Smooth muscle cell (in vitro differentiated cells): ENCODE measurements at regions not wholly inside any gene's neighbourhood (a gene's known extent, or its start where the extent isn't known, plus 50 kb on each side); places are given as distances from the start of the nearest gene placed in this dataset.

Experiments
- DNase-seq: peaks from one replicate; lab custom pipeline; 2025; ENCODE audit not compliant: unreplicated experiment; lab: John Stamatoyannopoulos, UW
- H2AFZ ChIP-seq: fragments of 200-600 bp; sonication (generic); 2 replicates; pipeline ENCODE4 v1.6.0; 2016; ENCODE audit warnings: antibody characterized with exemption, low read depth, mild to moderate bottlenecking
- H3F3A ChIP-seq: fragments of 200-600 bp; sonication (generic); 2 replicates; pipeline ENCODE4 v1.6.0; 2017; ENCODE audit warnings: antibody characterized with exemption, low read depth
- H3K27ac ChIP-seq: fragments of 200-600 bp; sonication (generic); 2 replicates; pipeline ENCODE4 v1.5.1; 2016; ENCODE audit warnings: low read depth, mild to moderate bottlenecking
- H3K27me3 ChIP-seq: fragments of 200-600 bp; sonication (generic); 2 replicates; pipeline ENCODE4 v1.6.1; 2016; ENCODE audit warnings: low read depth, mild to moderate bottlenecking
- H3K36me3 ChIP-seq: fragments of 200-600 bp; sonication (generic); 2 replicates; pipeline ENCODE4 v1.5.1; 2016; ENCODE audit warnings: low read depth
- H3K4me1 ChIP-seq: fragments of 200-600 bp; sonication (generic); 2 replicates; pipeline ENCODE4 v1.5.1; 2016; ENCODE audit warnings: low read depth
- H3K4me2 ChIP-seq: fragments of 200-600 bp; sonication (generic); 2 replicates; pipeline ENCODE4 v1.6.0; 2016; ENCODE audit warnings: mild to moderate bottlenecking
- H3K4me3 ChIP-seq: fragments of 200-600 bp; sonication (generic); 2 replicates; pipeline ENCODE4 v1.5.1; 2016; ENCODE audit warnings: mild to moderate bottlenecking
- H3K79me2 ChIP-seq: fragments of 200-600 bp; sonication (generic); 2 replicates; pipeline ENCODE4 v1.6.0; 2016; ENCODE audit warnings: low read depth, mild to moderate bottlenecking
- H3K9ac ChIP-seq: fragments of 200-600 bp; sonication (generic); 2 replicates; pipeline ENCODE4 v1.6.0; 2016; ENCODE audit warnings: low read depth
- H3K9me3 ChIP-seq: fragments of 200-600 bp; sonication (generic); replicated peaks from 2 replicates; pipeline ENCODE4 v1.5.1; 2016; ENCODE audit warnings: low read depth
- H4K20me1 ChIP-seq: fragments of 200-600 bp; sonication (generic); 2 replicates; pipeline ENCODE4 v1.6.0; 2016; ENCODE audit warnings: low read depth
- WGBS: methylation state at CpG from one replicate; pipeline ENCODE4 v1.1.7; 2016; ENCODE audit warnings: low lambda C conversion rate; 5-methylcytosine and 5-hydroxymethylcytosine counted together
- TF ChIP-seq, protein P1 (sequence below): fragments of 200-600 bp; sonication (generic); IDR thresholded peaks from 2 replicates; pipeline ENCODE4 v1.5.1; 2017; ENCODE audit warnings: borderline replicate concordance, mild to moderate bottlenecking, antibody characterized with exemption; ENCODE audit not compliant: insufficient read depth, poor library complexity, severe bottlenecking

GRCh38 chr21:27507695-27508094 lies 540.8 kb upstream of the ADAMTS5 start:
- H3K4me3 ChIP-seq, result no peak overlapping the region
- H3K4me1 ChIP-seq, result peaks cover 7% of the 10 kb centered on the region
- peak overlapping the region; percentile 71 for H2AFZ ChIP-seq
- H3F3A ChIP-seq, result no peaks in the 10 kb centered on the region
- TF ChIP-seq, protein P1, sequence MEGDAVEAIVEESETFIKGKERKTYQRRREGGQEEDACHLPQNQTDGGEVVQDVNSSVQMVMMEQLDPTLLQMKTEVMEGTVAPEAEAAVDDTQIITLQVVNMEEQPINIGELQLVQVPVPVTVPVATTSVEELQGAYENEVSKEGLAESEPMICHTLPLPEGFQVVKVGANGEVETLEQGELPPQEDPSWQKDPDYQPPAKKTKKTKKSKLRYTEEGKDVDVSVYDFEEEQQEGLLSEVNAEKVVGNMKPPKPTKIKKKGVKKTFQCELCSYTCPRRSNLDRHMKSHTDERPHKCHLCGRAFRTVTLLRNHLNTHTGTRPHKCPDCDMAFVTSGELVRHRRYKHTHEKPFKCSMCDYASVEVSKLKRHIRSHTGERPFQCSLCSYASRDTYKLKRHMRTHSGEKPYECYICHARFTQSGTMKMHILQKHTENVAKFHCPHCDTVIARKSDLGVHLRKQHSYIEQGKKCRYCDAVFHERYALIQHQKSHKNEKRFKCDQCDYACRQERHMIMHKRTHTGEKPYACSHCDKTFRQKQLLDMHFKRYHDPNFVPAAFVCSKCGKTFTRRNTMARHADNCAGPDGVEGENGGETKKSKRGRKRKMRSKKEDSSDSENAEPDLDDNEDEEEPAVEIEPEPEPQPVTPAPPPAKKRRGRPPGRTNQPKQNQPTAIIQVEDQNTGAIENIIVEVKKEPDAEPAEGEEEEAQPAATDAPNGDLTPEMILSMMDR, result no peak
- H3K27ac ChIP-seq, result peak overlapping the region; percentile 27
- H3K9me3 ChIP-seq, result no peaks in the 10 kb centered on the region
- peak overlapping the region; percentile 22 for H3K9ac ChIP-seq
- 89% methylated on average over 4 of the region's 4 CpGs for WGBS
- no peaks in the 10 kb centered on the region for H3K36me3 ChIP-seq
- H3K79me2 ChIP-seq, result no peaks in the 10 kb centered on the region
- no peak overlapping the region for H3K4me2 ChIP-seq
- no peak for DNase-seq
- H4K20me1 ChIP-seq, result no peaks in the 10 kb centered on the region
- no peaks in the 10 kb centered on the region for H3K27me3 ChIP-seq

DNA sequence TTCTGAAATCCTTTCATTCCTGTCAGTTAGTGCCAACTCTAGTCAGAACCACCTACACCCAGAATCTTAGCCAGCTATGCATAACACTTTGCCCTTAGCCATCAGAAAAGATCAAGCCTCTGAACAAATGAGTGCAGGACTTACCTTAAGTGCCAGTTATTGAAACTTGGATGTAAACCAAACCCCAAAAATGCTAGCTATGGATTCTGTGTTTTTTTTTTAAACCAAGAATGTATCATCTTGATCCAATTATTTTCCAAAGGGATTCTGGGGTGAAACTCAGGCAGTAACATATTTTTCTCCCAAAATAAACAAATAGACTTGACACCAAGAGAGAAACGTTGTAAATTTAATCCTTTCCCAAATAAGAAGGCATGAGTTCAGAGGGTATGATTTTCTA lies 538.6 kb upstream of the ADAMTS5 start:
- no peak overlapping the region for H3K9ac ChIP-seq
- no peaks in the 10 kb centered on the region for H3K79me2 ChIP-seq
- H3F3A ChIP-seq, result no peaks in the 10 kb centered on the region
- no peak overlapping the region for H3K27ac ChIP-seq
- no peak overlapping the region for H3K4me2 ChIP-seq
- no peaks in the 10 kb centered on the region for H3K9me3 ChIP-seq
- peaks cover 7% of the 10 kb centered on the region for H3K4me1 ChIP-seq
- no peak overlapping the region for H3K4me3 ChIP-seq
- no peak overlapping the region for H2AFZ ChIP-seq
- H4K20me1 ChIP-seq, result no peaks in the 10 kb centered on the region
- TF ChIP-seq, protein P1, result no peak
- DNase-seq, result no peak
- WGBS, result 26% methylated on average over 1 of the region's 1 CpG
- no peaks in the 10 kb centered on the region for H3K36me3 ChIP-seq
- no peaks in the 10 kb centered on the region for H3K27me3 ChIP-seq

GRCh38 chr21:27502801-27503200 lies 535.9 kb upstream of the ADAMTS5 start:
- Histone ChIP-seq H3K9me3 (no peaks in the 10 kb centered on the region), H3K4me2 (no peak overlapping the region), H3K4me1 (no peaks in the 10 kb centered on the region), H2AFZ (no peak overlapping the region), H3K4me3 (no peak overlapping the region), H3K27ac (no peak overlapping the region), H4K20me1 (no peaks in the 10 kb centered on the region), H3K9ac (no peak overlapping the region), H3K79me2 (no peaks in the 10 kb centered on the region), H3K27me3 (no peaks in the 10 kb centered on the region), H3F3A (no peaks in the 10 kb centered on the region), H3K36me3 (no peaks in the 10 kb centered on the region)
- WGBS, result 88% methylated on average over 3 of the region's 3 CpGs
- DNase-seq, result no peak
- TF ChIP-seq, protein P1, result no peak

- Histone ChIP-seq H2AFZ (peak overlapping the region; percentile 71), H4K20me1 (no peaks in the 10 kb centered on the region), H3K9me3 (no peaks in the 10 kb centered on the region), H3K36me3 (no peaks in the 10 kb centered on the region), H3K79me2 (no peaks in the 10 kb centered on the region), H3K27ac (no peak overlapping the region), H3K4me1 (no peaks in the 10 kb centered on the region), H3F3A (no peaks in the 10 kb centered on the region), H3K27me3 (no peaks in the 10 kb centered on the region), H3K9ac (no peak overlapping the region), H3K4me3 (no peak overlapping the region), H3K4me2 (no peak overlapping the region)
- WGBS, result 48% methylated on average over 3 of the region's 3 CpGs
- TF ChIP-seq, protein P1, result no peak
- DNase-seq, result no peak
Measured at GRCh38 chr21:27498025-27498424, 531.1 kb upstream of the ADAMTS5 start.
